Mammary epithelial cell (primary cell): ENCODE measurements at regions not wholly inside any gene's neighbourhood (a gene's known extent, or its start where the extent isn't known, plus 50 kb on each side); places are given as distances from the start of the nearest gene placed in this dataset.

Source experiments
- EZH2 ChIP-seq: IDR thresholded peaks from 2 replicates; pipeline ENCODE4 v1.6.1; 2012; ENCODE audit warnings: low read length, inconsistent platforms, borderline replicate concordance
- TF ChIP-seq, protein P1 (sequence below), 2 donors: IDR thresholded peaks in 1 of 2; conservative IDR thresholded peaks in 1 of 2; 2 replicates each; pipeline ENCODE4 v1.5.1; 2011 to 2012; ENCODE audit warnings: inconsistent platforms in 2 of 2, low read length in 2 of 2, mild to moderate bottlenecking in 2 of 2, control low read depth in 1 of 2, low read depth in 1 of 2; ENCODE audit not compliant: insufficient read depth in 1 of 2; ENCODE audit errors: extremely low read depth in 1 of 2

DNA sequence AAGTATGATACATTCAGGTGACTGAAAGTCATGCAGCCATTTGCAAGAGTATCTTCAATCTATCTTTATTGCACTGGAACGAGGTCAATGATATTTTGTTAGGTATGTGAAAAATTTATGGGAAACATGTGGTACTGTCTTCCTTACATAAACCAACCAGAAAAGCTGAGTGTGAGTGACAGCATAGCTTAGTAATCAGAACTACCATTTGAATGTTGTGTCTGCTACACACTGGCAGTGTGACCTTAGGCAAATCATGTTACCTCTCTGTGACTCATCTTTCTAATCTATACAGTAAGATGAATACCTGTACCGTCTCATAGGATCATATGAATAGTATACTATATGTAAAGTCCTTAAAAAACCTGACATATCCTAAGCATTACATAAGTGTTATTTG is 337.9 kb upstream of the IL12A start:
- TF ChIP-seq, protein P1, sequence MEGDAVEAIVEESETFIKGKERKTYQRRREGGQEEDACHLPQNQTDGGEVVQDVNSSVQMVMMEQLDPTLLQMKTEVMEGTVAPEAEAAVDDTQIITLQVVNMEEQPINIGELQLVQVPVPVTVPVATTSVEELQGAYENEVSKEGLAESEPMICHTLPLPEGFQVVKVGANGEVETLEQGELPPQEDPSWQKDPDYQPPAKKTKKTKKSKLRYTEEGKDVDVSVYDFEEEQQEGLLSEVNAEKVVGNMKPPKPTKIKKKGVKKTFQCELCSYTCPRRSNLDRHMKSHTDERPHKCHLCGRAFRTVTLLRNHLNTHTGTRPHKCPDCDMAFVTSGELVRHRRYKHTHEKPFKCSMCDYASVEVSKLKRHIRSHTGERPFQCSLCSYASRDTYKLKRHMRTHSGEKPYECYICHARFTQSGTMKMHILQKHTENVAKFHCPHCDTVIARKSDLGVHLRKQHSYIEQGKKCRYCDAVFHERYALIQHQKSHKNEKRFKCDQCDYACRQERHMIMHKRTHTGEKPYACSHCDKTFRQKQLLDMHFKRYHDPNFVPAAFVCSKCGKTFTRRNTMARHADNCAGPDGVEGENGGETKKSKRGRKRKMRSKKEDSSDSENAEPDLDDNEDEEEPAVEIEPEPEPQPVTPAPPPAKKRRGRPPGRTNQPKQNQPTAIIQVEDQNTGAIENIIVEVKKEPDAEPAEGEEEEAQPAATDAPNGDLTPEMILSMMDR (conservative IDR thresholded peaks at IDR 0.05 in 1 of 2, IDR thresholded peaks at IDR 0.05 in 1 of 2; ENCODE audit: extremely low read depth in 1 of 2, insufficient read depth in 1 of 2, low read depth in 1 of 2, low read length in 2 of 2), result no peak
- TF ChIP-seq EZH2, result no peak
